Tibial artery (tissue), 4 donors: ENCODE measurements at regions not wholly inside any gene's neighbourhood (a gene's known extent, or its start where the extent isn't known, plus 50 kb on each side); places are given as distances from the start of the nearest gene placed in this dataset.

Experiments used
- DNase-seq, 2 donors: peaks; one replicate each; pipeline ENCODE4 v3.0.0-alpha.2; 2019
- H3K27ac ChIP-seq, 2 donors: fragments of 200-600 bp; sonication (generic) in 1 of 2; 1 replicate in 1 of 2; 2 replicates in 1 of 2; pipeline ENCODE4 v1.5.1; 2018 to 2019; ENCODE audit warnings: mild to moderate bottlenecking in 1 of 2
- H3K27me3 ChIP-seq, 2 donors: fragments of 200-600 bp; sonication (generic) in 1 of 2; one replicate each; pipeline versions ENCODE4 v1.5.1 to v1.6.0; 2016 to 2019
- H3K36me3 ChIP-seq, 3 donors: fragments of 200-600 bp; sonication (generic) in 2 of 3; one replicate each; pipeline ENCODE4 v1.5.1; 2016 to 2019; ENCODE audit warnings: mild to moderate bottlenecking in 2 of 3
- H3K4me1 ChIP-seq, 4 donors: fragments of 200-600 bp; sonication (generic) in 2 of 4; 1 replicate in 3 of 4; 2 replicates in 1 of 4; pipeline ENCODE4 v1.5.1; 2016 to 2019
- H3K4me3 ChIP-seq, 2 donors: fragments of 200-600 bp; sonication (generic) in 1 of 2; 1 replicate in 1 of 2; 2 replicates in 1 of 2; pipeline ENCODE4 v1.5.1; 2018 to 2019; ENCODE audit warnings: mild to moderate bottlenecking in 2 of 2
- H3K9me3 ChIP-seq, 3 donors: fragments of 200-600 bp; sonication (generic) in 1 of 3; one replicate each; pipeline ENCODE4 v1.5.1; 2016 to 2019
- intact Hi-C: fragments of 100-400 bp; cut with DNase I; formaldehyde crosslinking; loops from one replicate; pipeline ENCODE4 v1.15.0; 2023; ENCODE audit warnings: low total_unique reads
- TF ChIP-seq, protein P1 (sequence below), 2 experiments: fragments of 200-600 bp in 1 of 2; fragments of 450-650 bp in 1 of 2; IDR thresholded peaks; one replicate each; pipeline ENCODE4 v1.5.1; 2017 to 2019; ENCODE audit warnings: antibody characterized with exemption in 2 of 2, mild to moderate bottlenecking in 1 of 2, moderate library complexity in 1 of 2

DNA sequence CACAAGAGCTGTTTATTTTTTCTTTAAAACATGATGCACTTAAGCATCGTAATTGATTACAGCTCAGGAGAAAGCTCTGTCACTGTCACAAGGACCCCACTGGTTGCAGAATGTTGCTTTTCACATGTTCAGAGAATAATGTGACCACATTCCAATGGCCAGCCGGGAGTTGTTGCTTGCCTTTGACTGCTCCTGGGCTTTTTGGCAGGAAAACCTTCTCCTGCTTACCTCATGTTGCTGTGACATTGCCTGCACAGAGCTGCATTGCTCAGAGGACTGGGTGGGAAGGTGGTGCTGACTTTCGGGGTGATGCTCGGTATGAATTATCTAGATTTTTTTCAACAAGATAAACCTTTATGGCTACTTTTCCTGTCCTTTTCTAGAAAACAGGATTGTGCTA lies 88.2 kb downstream of the PALM2AKAP2 start:
- H3K36me3 ChIP-seq, result no peaks in the 10 kb centered on the region
- peaks cover 0 to 22% (median 17%) of the 10 kb centered on the region in 4 donors for H3K4me1 ChIP-seq
- no peaks in the 10 kb centered on the region for H3K9me3 ChIP-seq
- TF ChIP-seq, protein P1, sequence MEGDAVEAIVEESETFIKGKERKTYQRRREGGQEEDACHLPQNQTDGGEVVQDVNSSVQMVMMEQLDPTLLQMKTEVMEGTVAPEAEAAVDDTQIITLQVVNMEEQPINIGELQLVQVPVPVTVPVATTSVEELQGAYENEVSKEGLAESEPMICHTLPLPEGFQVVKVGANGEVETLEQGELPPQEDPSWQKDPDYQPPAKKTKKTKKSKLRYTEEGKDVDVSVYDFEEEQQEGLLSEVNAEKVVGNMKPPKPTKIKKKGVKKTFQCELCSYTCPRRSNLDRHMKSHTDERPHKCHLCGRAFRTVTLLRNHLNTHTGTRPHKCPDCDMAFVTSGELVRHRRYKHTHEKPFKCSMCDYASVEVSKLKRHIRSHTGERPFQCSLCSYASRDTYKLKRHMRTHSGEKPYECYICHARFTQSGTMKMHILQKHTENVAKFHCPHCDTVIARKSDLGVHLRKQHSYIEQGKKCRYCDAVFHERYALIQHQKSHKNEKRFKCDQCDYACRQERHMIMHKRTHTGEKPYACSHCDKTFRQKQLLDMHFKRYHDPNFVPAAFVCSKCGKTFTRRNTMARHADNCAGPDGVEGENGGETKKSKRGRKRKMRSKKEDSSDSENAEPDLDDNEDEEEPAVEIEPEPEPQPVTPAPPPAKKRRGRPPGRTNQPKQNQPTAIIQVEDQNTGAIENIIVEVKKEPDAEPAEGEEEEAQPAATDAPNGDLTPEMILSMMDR (IDR thresholded peaks at IDR 0.05), result no peak
- intact Hi-C loops, result no loop called here
- no peak overlapping the region for H3K27ac ChIP-seq
- DNase-seq, result no peak
- H3K4me3 ChIP-seq, result no peak overlapping the region
- H3K27me3 ChIP-seq, result no peaks in the 10 kb centered on the region

DNA sequence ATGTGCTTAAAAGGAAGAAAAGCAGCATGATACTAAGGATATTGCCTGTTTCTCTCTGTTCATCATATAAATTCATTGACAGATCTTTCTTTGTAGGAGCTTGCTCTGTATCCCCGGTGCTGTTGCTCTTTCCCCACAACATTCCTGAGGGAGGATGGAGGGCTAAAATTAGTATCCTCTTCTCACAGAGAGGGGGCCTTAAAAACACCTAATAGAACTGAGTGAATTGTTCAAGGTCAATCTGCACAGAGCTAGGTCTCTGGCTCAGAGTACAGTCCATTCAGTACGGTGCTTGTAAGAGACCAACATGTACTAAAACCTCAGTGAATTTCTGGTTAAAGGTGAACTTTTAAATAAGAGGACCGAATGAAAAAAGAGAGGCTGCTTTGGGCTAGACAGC lies 88.7 kb downstream of the PALM2AKAP2 start:
- TF ChIP-seq, protein P1 (IDR thresholded peaks at IDR 0.05), result no peak
- Histone ChIP-seq H3K4me3 (no peak overlapping the region), H3K9me3 (no peaks in the 10 kb centered on the region), H3K36me3 (no peaks in the 10 kb centered on the region), H3K27me3 (no peaks in the 10 kb centered on the region), H3K27ac (no peak overlapping the region), H3K4me1 (peaks cover 0 to 22% (median 17%) of the 10 kb centered on the region in 4 donors)
- intact Hi-C loops, result no loop called here
- no peak for DNase-seq

DNA sequence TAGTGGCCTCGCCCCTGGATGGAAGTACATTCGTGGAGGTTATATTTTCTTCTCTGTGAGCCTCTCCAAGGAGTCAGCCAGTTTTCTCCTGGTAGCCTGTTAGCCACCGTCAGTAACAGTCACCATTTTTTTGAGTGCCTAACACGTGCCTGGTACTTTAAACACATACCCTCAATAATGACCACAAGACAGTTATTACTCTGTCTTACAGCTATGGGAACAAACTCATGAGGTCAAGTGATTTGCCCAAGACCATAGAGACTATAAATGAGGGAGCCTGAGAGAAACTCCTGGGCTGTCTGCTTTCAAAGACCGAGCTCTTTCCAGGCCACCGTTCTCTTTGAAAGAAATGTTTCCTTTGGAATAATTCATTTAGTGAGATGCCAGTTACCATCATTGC lies 90.4 kb downstream of the PALM2AKAP2 start:
- no peak for DNase-seq
- Histone ChIP-seq H3K4me3 (no peak overlapping the region), H3K4me1 (peaks cover 0 to 22% (median 17%) of the 10 kb centered on the region in 4 donors), H3K36me3 (no peaks in the 10 kb centered on the region), H3K9me3 (no peaks in the 10 kb centered on the region), H3K27ac (no peak overlapping the region), H3K27me3 (no peaks in the 10 kb centered on the region)
- TF ChIP-seq, protein P1 (IDR thresholded peaks at IDR 0.05), result no peak
- intact Hi-C loops, result loop anchor here (10.0 kb wide), 1 partner anchor 296 kb away; no protein-coding TSS in a partner anchor

DNA sequence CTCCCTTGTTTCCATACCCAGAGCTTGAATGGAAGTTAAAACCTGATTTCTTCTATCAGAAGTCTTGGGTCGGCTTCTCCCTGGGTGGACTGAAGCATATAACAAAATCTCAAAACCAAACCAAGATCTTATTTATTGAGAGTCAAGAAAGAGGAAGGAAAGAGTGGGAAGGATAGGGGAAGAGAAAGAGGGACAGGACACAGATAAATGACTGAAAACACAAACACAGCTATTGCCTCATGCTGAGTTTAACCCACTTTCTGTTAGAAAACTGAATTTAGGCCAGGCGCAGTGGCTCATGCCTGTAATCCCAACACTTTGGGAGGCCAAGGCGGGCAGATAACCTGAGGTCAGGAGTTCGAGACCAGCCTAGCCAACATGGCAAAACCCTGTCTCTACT lies 92.9 kb downstream of the PALM2AKAP2 start:
- H3K27ac ChIP-seq, result no peak overlapping the region
- TF ChIP-seq, protein P1 (IDR thresholded peaks at IDR 0.05), result no peak
- no peaks in the 10 kb centered on the region for H3K27me3 ChIP-seq

DNA sequence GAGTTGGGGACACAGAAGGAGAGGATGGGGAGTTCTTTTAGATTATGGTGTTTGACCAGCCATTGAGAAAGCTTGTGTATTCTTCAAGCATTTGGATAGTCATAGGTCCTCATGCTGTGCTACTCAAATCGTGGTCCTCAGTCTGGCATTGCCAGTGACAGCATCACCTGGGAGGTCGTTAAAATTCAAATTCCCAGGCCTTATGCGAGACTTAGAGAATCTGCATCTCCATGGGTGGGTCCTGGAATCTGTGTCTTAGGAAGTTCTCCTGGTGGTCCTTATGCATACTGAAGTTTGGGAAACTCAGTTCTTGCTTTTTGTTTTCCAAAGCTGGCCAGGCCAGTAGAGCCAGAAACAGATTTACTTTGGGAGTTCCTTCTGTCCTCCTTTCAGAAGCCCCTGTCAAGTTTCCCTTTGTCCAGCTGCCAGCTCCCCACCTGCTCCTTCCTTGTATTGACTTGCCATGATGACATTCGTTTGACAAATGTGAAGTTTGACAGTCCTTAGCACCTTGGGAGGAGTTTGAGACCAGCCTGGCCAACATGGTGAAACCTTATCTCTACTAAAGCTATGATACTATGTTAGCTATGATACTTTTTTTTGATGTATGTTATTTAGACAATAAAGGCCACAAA lies 95.6 kb downstream of the PALM2AKAP2 start:
- TF ChIP-seq, protein P1 (IDR thresholded peaks at IDR 0.05), result no peak
- DNase-seq, result no peak
- H3K9me3 ChIP-seq, result no peaks in the 10 kb centered on the region
- intact Hi-C loops, result loop anchor here (10.0 kb wide), 1 partner anchor 301 kb away; no protein-coding TSS in a partner anchor
- H3K4me3 ChIP-seq, result no peak overlapping the region
- no peak overlapping the region for H3K27ac ChIP-seq
- no peaks in the 10 kb centered on the region for H3K4me1 ChIP-seq
- no peaks in the 10 kb centered on the region for H3K27me3 ChIP-seq
- no peaks in the 10 kb centered on the region for H3K36me3 ChIP-seq

More for the DNA sequence above, 92.9 kb downstream of the PALM2AKAP2 start:
- Histone ChIP-seq H3K4me1 (peaks cover 0 to 13% (median 12%) of the 10 kb centered on the region in 4 donors), H3K4me3 (no peak overlapping the region), H3K9me3 (no peaks in the 10 kb centered on the region), H3K36me3 (no peaks in the 10 kb centered on the region)
- DNase-seq, result no peak
- intact Hi-C loops, result loop anchor here (10.0 kb wide), 1 partner anchor 298 kb away; no protein-coding TSS in a partner anchor
